Ecto neural progenitor cell (in vitro differentiated cells): ENCODE measurements at regions not wholly inside any gene's neighbourhood (a gene's known extent, or its start where the extent isn't known, plus 50 kb on each side); places are given as distances from the start of the nearest gene placed in this dataset.
"Not testable (repeated sequence)": the region's sequence is repeated elsewhere in the genome, so short reads cannot be mapped to it uniquely, and the experiment has no call there.

Experiments
- DNase-seq: peaks from one replicate; pipeline ENCODE4 v3.0.0-alpha.2; 2018; ENCODE audit warnings: low spot score

- no peak for DNase-seq
These were observed 183.5 kb upstream of the GCFC2 start for GRCh38 chr2:75894170-75894569.

- DNase-seq = no peak
These were observed 181.8 kb upstream of the GCFC2 start for GRCh38 chr2:75892490-75892889.

GRCh38 chr2:75882530-75882929 is 171.8 kb upstream of the GCFC2 start:
- no peak for DNase-seq

GRCh38 chr2:75875606-75876005 is 164.9 kb upstream of the GCFC2 start:
- not testable (repeated sequence) for DNase-seq

GRCh38 chr2:75871762-75872614 is 161.3 kb upstream of the GCFC2 start:
- DNase-seq = not testable (repeated sequence)

GRCh38 chr2:75870651-75871137 is 160.0 kb upstream of the GCFC2 start:
- DNase-seq = no peak

- no peak for DNase-seq
These were observed 159.4 kb upstream of the GCFC2 start for GRCh38 chr2:75870133-75870532.

GRCh38 chr2:75865702-75866101 is 155.0 kb upstream of the GCFC2 start:
- no peak for DNase-seq

GRCh38 chr2:75865083-75865482 is 154.4 kb upstream of the GCFC2 start:
- no peak for DNase-seq

- DNase-seq = no peak
These were observed 151.8 kb upstream of the GCFC2 start for GRCh38 chr2:75862547-75862946.

GRCh38 chr2:75853436-75853835 is 142.7 kb upstream of the GCFC2 start:
- no peak for DNase-seq

GRCh38 chr2:75852639-75853038 is 141.9 kb upstream of the GCFC2 start:
- DNase-seq = no peak

GRCh38 chr2:75846683-75847190 is 136.0 kb upstream of the GCFC2 start:
- no peak for DNase-seq

GRCh38 chr2:75844651-75845050 is 133.9 kb upstream of the GCFC2 start:
- DNase-seq = no peak

GRCh38 chr2:75834588-75834987 is 123.9 kb upstream of the GCFC2 start:
- not testable (repeated sequence) for DNase-seq

GRCh38 chr2:75833386-75833785 is 122.7 kb upstream of the GCFC2 start:
- no peak for DNase-seq

- no peak for DNase-seq
These were observed 118.1 kb upstream of the GCFC2 start for GRCh38 chr2:75828826-75829225.

- DNase-seq = not testable (repeated sequence)
These were observed 112.8 kb upstream of the GCFC2 start for GRCh38 chr2:75823515-75823914.

- DNase-seq = no peak
These were observed 111.6 kb upstream of the GCFC2 start for GRCh38 chr2:75822336-75822735.

GRCh38 chr2:75820693-75821092 is 110.0 kb upstream of the GCFC2 start:
- no peak for DNase-seq

GRCh38 chr2:75810611-75811330 is 100.1 kb upstream of the GCFC2 start:
- DNase-seq = no peak

- no peak for DNase-seq
These were observed 98.2 kb upstream of the GCFC2 start for GRCh38 chr2:75808793-75809535.
